ENCODE measurements at regions not wholly inside any gene's neighbourhood (a gene's known extent, or its start where the extent isn't known, plus 50 kb on each side); places are given as distances from the start of the nearest gene placed in this dataset.

DNA sequence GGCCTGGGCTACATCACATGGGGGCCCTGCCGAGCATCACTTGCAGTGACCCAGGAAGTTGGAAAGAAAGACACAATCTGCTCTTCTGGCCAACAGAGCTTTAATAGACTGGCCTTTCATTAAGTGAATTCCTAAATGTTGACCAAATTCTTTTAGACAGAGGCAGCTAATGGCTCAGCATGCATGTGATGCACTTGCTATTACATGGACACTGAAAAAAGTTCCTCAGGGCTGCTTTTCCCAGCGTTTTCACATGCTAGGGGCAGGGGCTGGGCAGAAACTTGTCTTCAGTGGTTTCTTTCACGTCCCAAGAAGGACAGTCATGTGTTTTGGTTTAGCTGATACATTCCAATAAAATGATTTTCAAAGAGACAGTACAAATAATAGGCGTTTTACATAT is 651.0 kb upstream of the SLC35B3 start:
- Histone ChIP-seq H3K27ac (replicated peaks) (no peak overlapping the region), H3K36me3 (no peaks in the 10 kb centered on the region), H3K27me3 (ENCODE audit: low read depth) (no peaks in the 10 kb centered on the region), H3K9me3 (replicated peaks) (no peaks in the 10 kb centered on the region), H3K4me1 (no peaks in the 10 kb centered on the region), H3K4me3 (no peak overlapping the region)
- intact Hi-C loops (cut with micrococcal nuclease) = no loop called here
- TF ChIP-seq, protein P1, sequence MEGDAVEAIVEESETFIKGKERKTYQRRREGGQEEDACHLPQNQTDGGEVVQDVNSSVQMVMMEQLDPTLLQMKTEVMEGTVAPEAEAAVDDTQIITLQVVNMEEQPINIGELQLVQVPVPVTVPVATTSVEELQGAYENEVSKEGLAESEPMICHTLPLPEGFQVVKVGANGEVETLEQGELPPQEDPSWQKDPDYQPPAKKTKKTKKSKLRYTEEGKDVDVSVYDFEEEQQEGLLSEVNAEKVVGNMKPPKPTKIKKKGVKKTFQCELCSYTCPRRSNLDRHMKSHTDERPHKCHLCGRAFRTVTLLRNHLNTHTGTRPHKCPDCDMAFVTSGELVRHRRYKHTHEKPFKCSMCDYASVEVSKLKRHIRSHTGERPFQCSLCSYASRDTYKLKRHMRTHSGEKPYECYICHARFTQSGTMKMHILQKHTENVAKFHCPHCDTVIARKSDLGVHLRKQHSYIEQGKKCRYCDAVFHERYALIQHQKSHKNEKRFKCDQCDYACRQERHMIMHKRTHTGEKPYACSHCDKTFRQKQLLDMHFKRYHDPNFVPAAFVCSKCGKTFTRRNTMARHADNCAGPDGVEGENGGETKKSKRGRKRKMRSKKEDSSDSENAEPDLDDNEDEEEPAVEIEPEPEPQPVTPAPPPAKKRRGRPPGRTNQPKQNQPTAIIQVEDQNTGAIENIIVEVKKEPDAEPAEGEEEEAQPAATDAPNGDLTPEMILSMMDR (IDR thresholded peaks at IDR 0.05; ENCODE audit: borderline replicate concordance) = no peak
- no peak for DNase-seq

DNA sequence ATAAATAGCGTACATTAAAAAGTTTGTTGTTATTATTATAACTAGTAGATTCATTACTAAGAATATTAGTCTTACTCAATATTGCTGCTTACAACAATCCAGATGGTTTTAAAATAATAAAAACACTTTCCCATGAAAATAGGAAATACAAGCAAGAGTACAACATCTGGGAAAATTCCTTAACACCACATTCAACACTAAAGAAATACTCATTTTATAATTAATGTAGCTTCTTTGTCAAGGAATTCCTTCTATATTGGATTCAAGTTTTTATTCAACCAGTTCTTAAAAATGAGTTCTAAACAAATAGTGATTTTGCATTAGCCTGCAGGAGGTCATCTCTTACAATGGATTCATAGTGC is 650.3 kb upstream of the SLC35B3 start:
- Histone ChIP-seq H3K4me3 (no peak overlapping the region), H3K27me3 (ENCODE audit: low read depth) (no peaks in the 10 kb centered on the region), H3K36me3 (no peaks in the 10 kb centered on the region), H3K9me3 (replicated peaks) (no peaks in the 10 kb centered on the region), H3K27ac (replicated peaks) (no peak overlapping the region), H3K4me1 (no peaks in the 10 kb centered on the region)
- TF ChIP-seq, protein P1 (IDR thresholded peaks at IDR 0.05; ENCODE audit: borderline replicate concordance) = no peak
- intact Hi-C loops (cut with micrococcal nuclease) = no loop called here
- no peak for DNase-seq

- no peak overlapping the region for H3K4me3 ChIP-seq
- DNase-seq = no peak
- H3K36me3 ChIP-seq = no peaks in the 10 kb centered on the region
- no peaks in the 10 kb centered on the region for H3K27me3 ChIP-seq (ENCODE audit: low read depth)
- H3K9me3 ChIP-seq (replicated peaks) = no peaks in the 10 kb centered on the region
- TF ChIP-seq, protein P1 (IDR thresholded peaks at IDR 0.05; ENCODE audit: borderline replicate concordance) = no peak
- intact Hi-C loops (cut with micrococcal nuclease) = no loop called here
- no peaks in the 10 kb centered on the region for H3K4me1 ChIP-seq
- H3K27ac ChIP-seq (replicated peaks) = no peak overlapping the region
Observed at GRCh38 chr6:9085054-9085708, 649.8 kb upstream of the SLC35B3 start.

GRCh38 chr6:9083108-9083507 is 647.8 kb upstream of the SLC35B3 start:
- intact Hi-C loops (cut with micrococcal nuclease) = no loop called here
- TF ChIP-seq, protein P1 (IDR thresholded peaks at IDR 0.05; ENCODE audit: borderline replicate concordance) = no peak
- no peaks in the 10 kb centered on the region for H3K9me3 ChIP-seq (replicated peaks)
- no peaks in the 10 kb centered on the region for H3K4me1 ChIP-seq
- no peaks in the 10 kb centered on the region for H3K36me3 ChIP-seq
- DNase-seq = no peak
- H3K4me3 ChIP-seq = no peak overlapping the region
- no peaks in the 10 kb centered on the region for H3K27me3 ChIP-seq (ENCODE audit: low read depth)
- no peak overlapping the region for H3K27ac ChIP-seq (replicated peaks)

- intact Hi-C loops (cut with micrococcal nuclease) = no loop called here
- no peak overlapping the region for H3K4me3 ChIP-seq
- H3K9me3 ChIP-seq (replicated peaks) = peaks cover 4% of the 10 kb centered on the region
- H3K4me1 ChIP-seq = no peaks in the 10 kb centered on the region
- no peak overlapping the region for H3K27ac ChIP-seq (replicated peaks)
- no peaks in the 10 kb centered on the region for H3K36me3 ChIP-seq
- no peaks in the 10 kb centered on the region for H3K27me3 ChIP-seq (ENCODE audit: low read depth)
- no peak for DNase-seq
- TF ChIP-seq, protein P1 (IDR thresholded peaks at IDR 0.05; ENCODE audit: borderline replicate concordance) = no peak
Observed at GRCh38 chr6:9066726-9067125, 631.4 kb upstream of the SLC35B3 start.

Measured in left ventricle myocardium inferior (tissue), 1 donor.